CD14-positive monocyte (primary cell): ENCODE measurements at regions not wholly inside any gene's neighbourhood (a gene's known extent, or its start where the extent isn't known, plus 50 kb on each side); places are given as distances from the start of the nearest gene placed in this dataset.

ENCODE experiments used
- DNase-seq, 3 donors: peaks; one replicate each; pipeline ENCODE4 v3.0.0-alpha.2; 2011 to 2022
- H2AFZ ChIP-seq: 2 replicates; pipeline ENCODE4 v1.6.0; 2012; ENCODE audit warnings: mild to moderate bottlenecking, low read depth, low read length, inconsistent platforms; ENCODE audit not compliant: insufficient read depth, poor library complexity, severe bottlenecking
- H3K27ac ChIP-seq, 2 donors: 1 replicate in 1 of 2; 2 replicates in 1 of 2; pipeline ENCODE4 v1.5.1; 2012 to 2013; ENCODE audit warnings: low read length in 2 of 2, control low read depth in 1 of 2, inconsistent platforms in 1 of 2, low read depth in 1 of 2, mild to moderate bottlenecking in 1 of 2
- H3K27me3 ChIP-seq, 2 donors: one replicate each; pipeline versions ENCODE4 v1.6.0 to v1.6.1; 2011 to 2013; ENCODE audit warnings: low read length in 2 of 2; ENCODE audit not compliant: control insufficient read depth in 2 of 2, insufficient read depth in 2 of 2
- H3K36me3 ChIP-seq, 2 donors: replicated peaks in 1 of 2; 1 replicate in 1 of 2; 2 replicates in 1 of 2; pipeline versions ENCODE4 v1.5.1 to v1.6.1; 2012 to 2013; ENCODE audit warnings: low read length in 2 of 2, control low read depth in 1 of 2, inconsistent platforms in 1 of 2, mild to moderate bottlenecking in 1 of 2; ENCODE audit not compliant: insufficient read depth in 2 of 2, control insufficient read depth in 1 of 2
- H3K4me1 ChIP-seq, 2 donors: 1 replicate in 1 of 2; 2 replicates in 1 of 2; pipeline versions ENCODE4 v1.5.1 to v1.6.1; 2012 to 2013; ENCODE audit warnings: low read length in 2 of 2, control low read depth in 1 of 2, inconsistent platforms in 1 of 2, mild to moderate bottlenecking in 1 of 2, moderate library complexity in 1 of 2; ENCODE audit not compliant: insufficient read depth in 2 of 2, control insufficient read depth in 1 of 2
- H3K4me2 ChIP-seq: replicated peaks from 2 replicates; pipeline ENCODE3; 2012; ENCODE audit warnings: low read length, moderate library complexity, mild to moderate bottlenecking; ENCODE audit not compliant: poor library complexity, severe bottlenecking; ENCODE audit errors: extremely low read depth
- H3K4me3 ChIP-seq, 3 experiments: fragments of 200-600 bp in 1 of 3; sonication (generic) in 1 of 3; replicated peaks in 1 of 3; 1 replicate in 2 of 3; 2 replicates in 1 of 3; pipeline ENCODE4 v1.5.1; 2011 to 2013; ENCODE audit warnings: low read length in 3 of 3, mild to moderate bottlenecking in 3 of 3, control low read depth in 2 of 3, low read depth in 2 of 3, inconsistent platforms in 1 of 3, moderate library complexity in 1 of 3
- H3K79me2 ChIP-seq: 2 replicates; pipeline ENCODE4 v1.6.0; 2012; ENCODE audit warnings: mild to moderate bottlenecking, control low read depth, inconsistent platforms, low read length, moderate library complexity; ENCODE audit not compliant: insufficient read depth
- H3K9ac ChIP-seq: 2 replicates; pipeline ENCODE4 v1.6.0; 2017; ENCODE audit warnings: low read length, mild to moderate bottlenecking; ENCODE audit not compliant: insufficient read depth, poor library complexity, severe bottlenecking
- H3K9me3 ChIP-seq, 2 donors: replicated peaks in 1 of 2; 1 replicate in 1 of 2; 2 replicates in 1 of 2; pipeline versions ENCODE4 v1.5.1 to v1.6.1; 2012 to 2013; ENCODE audit warnings: low read length in 2 of 2, control low read depth in 1 of 2; ENCODE audit not compliant: control insufficient read depth in 1 of 2, insufficient read depth in 1 of 2
- H4K20me1 ChIP-seq: 2 replicates; pipeline ENCODE4 v1.6.0; 2012; ENCODE audit warnings: mild to moderate bottlenecking, low read length, control low read depth, moderate library complexity; ENCODE audit not compliant: insufficient read depth
- H3K27ac Mint-ChIP-seq, 7 donors: one replicate each; pipeline ENCODE4 v1.8.0; 2020; ENCODE audit warnings: mild to moderate bottlenecking in 7 of 7, mixed read lengths in 7 of 7, moderate library complexity in 6 of 7, inconsistent platforms in 2 of 7
- H3K27me3 Mint-ChIP-seq, 3 donors: one replicate each; pipeline ENCODE4 v1.8.0; 2021 to 2022; ENCODE audit warnings: low read depth in 3 of 3, mild to moderate bottlenecking in 3 of 3, mixed read lengths in 3 of 3, moderate library complexity in 3 of 3, inconsistent platforms in 1 of 3
- H3K36me3 Mint-ChIP-seq, 2 donors: one replicate each; pipeline ENCODE4 v1.8.0; 2020; ENCODE audit warnings: mixed read lengths in 2 of 2, inconsistent platforms in 1 of 2, mild to moderate bottlenecking in 1 of 2
- H3K4me1 Mint-ChIP-seq: one replicate; pipeline ENCODE4 v1.8.0; 2020; ENCODE audit warnings: mild to moderate bottlenecking, mixed read lengths
- H3K4me3 Mint-ChIP-seq, 2 donors: one replicate each; pipeline ENCODE4 v1.8.0; 2020; ENCODE audit warnings: mild to moderate bottlenecking in 2 of 2, mixed read lengths in 2 of 2, moderate library complexity in 1 of 2
- H3K9me3 Mint-ChIP-seq, 7 donors: one replicate each; pipeline ENCODE4 v1.8.0; 2020 to 2022; ENCODE audit warnings: mixed read lengths in 7 of 7, mild to moderate bottlenecking in 6 of 7, moderate library complexity in 6 of 7, inconsistent platforms in 2 of 7
- CTCF ChIP-seq: fragments of 200-600 bp; IDR thresholded peaks from one replicate; pipeline ENCODE4 v1.8.0; 2022; ENCODE audit warnings: antibody characterized with exemption, mild to moderate bottlenecking
- WGBS: methylation state at CpG from one replicate; pipeline ENCODE4 v1.1.5; 2013; ENCODE audit warnings: missing lambda C conversion rate; ENCODE audit not compliant: insufficient coverage; 5-methylcytosine and 5-hydroxymethylcytosine counted together
- intact Hi-C, 2 donors: fragments of 100-400 bp; cut with micrococcal nuclease; formaldehyde crosslinking; loops; one replicate each; pipeline versions ENCODE4 v1.15.0 to v1.15.1; 2023

GRCh38 chr4:86416081-86416480, 56.2 kb upstream of the MAPK10 start:
- H3K9me3 Mint-ChIP-seq = peaks cover 2 to 19% (median 13%) of the 10 kb centered on the region in 7 donors
- H3K4me1 Mint-ChIP-seq = peaks cover 2% of the 10 kb centered on the region
- no peak overlapping the region for H2AFZ ChIP-seq
- intact Hi-C loops = loop anchor here in 1 of 2 donors (10.0 kb wide), 1 partner anchor 91 kb away; no protein-coding TSS in a partner anchor
- no peak overlapping the region for H3K4me3 ChIP-seq
- no peaks in the 10 kb centered on the region for H3K79me2 ChIP-seq
- H3K36me3 ChIP-seq = no peaks in the 10 kb centered on the region
- no peaks in the 10 kb centered on the region for H3K27me3 ChIP-seq
- H3K4me1 ChIP-seq = no peaks in the 10 kb centered on the region
- peaks cover 0 to 5% of the 10 kb centered on the region in 2 donors for H3K9me3 ChIP-seq
- H3K27ac Mint-ChIP-seq = no peak overlapping the region
- H3K9ac ChIP-seq = no peak overlapping the region
- 82% methylated on average over 2 of the region's 3 CpGs for whole genome bisulfite sequencing
- DNase-seq = no peak
- TF ChIP-seq CTCF = no peak
- H4K20me1 ChIP-seq = no peaks in the 10 kb centered on the region
- no peak overlapping the region for H3K4me3 Mint-ChIP-seq
- no peak overlapping the region for H3K27ac ChIP-seq
- H3K27me3 Mint-ChIP-seq = no peaks in the 10 kb centered on the region
- H3K36me3 Mint-ChIP-seq = no peaks in the 10 kb centered on the region
- no peak overlapping the region for H3K4me2 ChIP-seq

- Histone ChIP-seq H3K4me2 (no peak overlapping the region), H3K4me1 (no peaks in the 10 kb centered on the region), H3K9ac (no peak overlapping the region), H3K36me3 (no peaks in the 10 kb centered on the region), H3K27me3 (no peaks in the 10 kb centered on the region), H4K20me1 (no peaks in the 10 kb centered on the region), H3K79me2 (no peaks in the 10 kb centered on the region), H3K4me3 (no peak overlapping the region), H2AFZ (no peak overlapping the region), H3K9me3 (no peaks in the 10 kb centered on the region), H3K27ac (no peak overlapping the region)
- no peaks in the 10 kb centered on the region for H3K4me1 Mint-ChIP-seq
- no peaks in the 10 kb centered on the region for H3K36me3 Mint-ChIP-seq
- H3K4me3 Mint-ChIP-seq = no peak overlapping the region
- H3K9me3 Mint-ChIP-seq = peaks cover 0 to 2% (median 0%) of the 10 kb centered on the region in 7 donors
- H3K27me3 Mint-ChIP-seq = peaks cover 0 to 2% (median 0%) of the 10 kb centered on the region in 3 donors
- no peak for TF ChIP-seq CTCF
- intact Hi-C loops = no loop called here
- H3K27ac Mint-ChIP-seq = no peak overlapping the region
- WGBS = 80% methylated on average over 1 of the region's 6 CpGs
- DNase-seq = no peak
These were observed 61.6 kb upstream of the MAPK10 start for GRCh38 chr4:86421461-86421860.
